ENCODE measurements at regions not wholly inside any gene's neighbourhood (a gene's known extent, or its start where the extent isn't known, plus 50 kb on each side); places are given as distances from the start of the nearest gene placed in this dataset.

GRCh38 chr3:170785454-170785853 lies 84.5 kb downstream of the RPL22L1 start:
- TF ChIP-seq, protein P1, sequence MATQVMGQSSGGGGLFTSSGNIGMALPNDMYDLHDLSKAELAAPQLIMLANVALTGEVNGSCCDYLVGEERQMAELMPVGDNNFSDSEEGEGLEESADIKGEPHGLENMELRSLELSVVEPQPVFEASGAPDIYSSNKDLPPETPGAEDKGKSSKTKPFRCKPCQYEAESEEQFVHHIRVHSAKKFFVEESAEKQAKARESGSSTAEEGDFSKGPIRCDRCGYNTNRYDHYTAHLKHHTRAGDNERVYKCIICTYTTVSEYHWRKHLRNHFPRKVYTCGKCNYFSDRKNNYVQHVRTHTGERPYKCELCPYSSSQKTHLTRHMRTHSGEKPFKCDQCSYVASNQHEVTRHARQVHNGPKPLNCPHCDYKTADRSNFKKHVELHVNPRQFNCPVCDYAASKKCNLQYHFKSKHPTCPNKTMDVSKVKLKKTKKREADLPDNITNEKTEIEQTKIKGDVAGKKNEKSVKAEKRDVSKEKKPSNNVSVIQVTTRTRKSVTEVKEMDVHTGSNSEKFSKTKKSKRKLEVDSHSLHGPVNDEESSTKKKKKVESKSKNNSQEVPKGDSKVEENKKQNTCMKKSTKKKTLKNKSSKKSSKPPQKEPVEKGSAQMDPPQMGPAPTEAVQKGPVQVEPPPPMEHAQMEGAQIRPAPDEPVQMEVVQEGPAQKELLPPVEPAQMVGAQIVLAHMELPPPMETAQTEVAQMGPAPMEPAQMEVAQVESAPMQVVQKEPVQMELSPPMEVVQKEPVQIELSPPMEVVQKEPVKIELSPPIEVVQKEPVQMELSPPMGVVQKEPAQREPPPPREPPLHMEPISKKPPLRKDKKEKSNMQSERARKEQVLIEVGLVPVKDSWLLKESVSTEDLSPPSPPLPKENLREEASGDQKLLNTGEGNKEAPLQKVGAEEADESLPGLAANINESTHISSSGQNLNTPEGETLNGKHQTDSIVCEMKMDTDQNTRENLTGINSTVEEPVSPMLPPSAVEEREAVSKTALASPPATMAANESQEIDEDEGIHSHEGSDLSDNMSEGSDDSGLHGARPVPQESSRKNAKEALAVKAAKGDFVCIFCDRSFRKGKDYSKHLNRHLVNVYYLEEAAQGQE (IDR thresholded peaks at IDR 0.05; ENCODE audit: insufficient read depth in 1 of 2, low read depth in 2 of 2, low read length in 2 of 2) = no peak
- no peak for TF ChIP-seq POLR2AphosphoS5 (IDR thresholded peaks at IDR 0.05; ENCODE audit: low read depth, low read length)
- no peak for TF ChIP-seq SIN3A (IDR thresholded peaks at IDR 0.05; ENCODE audit: borderline replicate concordance, insufficient read depth, low read length)
- no peak for TF ChIP-seq FOXP2 (optimal IDR thresholded peaks at IDR 0.05; ENCODE audit: borderline replicate concordance, extremely low read depth, extremely low read length, insufficient read depth)
- no peak for TF ChIP-seq TAF1 (IDR thresholded peaks at IDR 0.05; ENCODE audit: borderline replicate concordance, insufficient read depth, low read length)

GRCh38 chr3:170784406-170784805 lies 85.6 kb downstream of the RPL22L1 start:
- TF ChIP-seq FOXP2 (optimal IDR thresholded peaks at IDR 0.05; ENCODE audit: borderline replicate concordance, extremely low read depth, extremely low read length, insufficient read depth) (no peak), SIN3A (IDR thresholded peaks at IDR 0.05; ENCODE audit: borderline replicate concordance, insufficient read depth, low read length) (no peak), POLR2AphosphoS5 (IDR thresholded peaks at IDR 0.05; ENCODE audit: low read depth, low read length) (no peak), TAF1 (IDR thresholded peaks at IDR 0.05; ENCODE audit: borderline replicate concordance, insufficient read depth, low read length) (no peak)
- TF ChIP-seq, protein P1 (IDR thresholded peaks at IDR 0.05; ENCODE audit: insufficient read depth in 1 of 2, low read depth in 2 of 2, low read length in 2 of 2) = no peak

DNA sequence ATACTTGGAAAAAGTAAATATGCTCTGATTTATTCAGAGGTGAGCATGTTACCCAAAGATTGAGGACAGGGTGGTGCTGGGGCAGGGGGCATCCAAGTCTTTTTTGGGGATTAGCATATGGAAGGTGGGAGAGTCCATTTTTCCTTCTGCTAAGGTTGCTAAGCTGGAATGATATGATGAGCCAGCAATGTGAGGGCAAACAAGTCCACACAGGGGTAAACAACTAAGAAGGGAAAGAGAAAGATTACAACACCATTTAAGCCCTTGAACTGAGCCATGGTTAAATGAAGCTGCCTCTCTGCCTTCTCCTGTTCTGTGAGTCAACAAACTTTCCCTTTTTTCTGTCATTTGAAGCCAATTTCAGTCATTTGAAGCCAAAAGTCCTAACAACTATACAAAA lies 89.0 kb downstream of the RPL22L1 start:
- TF ChIP-seq, protein P1 (IDR thresholded peaks at IDR 0.05; ENCODE audit: insufficient read depth in 1 of 2, low read depth in 2 of 2, low read length in 2 of 2) = no peak
- TF ChIP-seq FOXP2 (optimal IDR thresholded peaks at IDR 0.05; ENCODE audit: borderline replicate concordance, extremely low read depth, extremely low read length, insufficient read depth) (no peak), SIN3A (IDR thresholded peaks at IDR 0.05; ENCODE audit: borderline replicate concordance, insufficient read depth, low read length) (no peak), POLR2AphosphoS5 (IDR thresholded peaks at IDR 0.05; ENCODE audit: low read depth, low read length) (no peak)

DNA sequence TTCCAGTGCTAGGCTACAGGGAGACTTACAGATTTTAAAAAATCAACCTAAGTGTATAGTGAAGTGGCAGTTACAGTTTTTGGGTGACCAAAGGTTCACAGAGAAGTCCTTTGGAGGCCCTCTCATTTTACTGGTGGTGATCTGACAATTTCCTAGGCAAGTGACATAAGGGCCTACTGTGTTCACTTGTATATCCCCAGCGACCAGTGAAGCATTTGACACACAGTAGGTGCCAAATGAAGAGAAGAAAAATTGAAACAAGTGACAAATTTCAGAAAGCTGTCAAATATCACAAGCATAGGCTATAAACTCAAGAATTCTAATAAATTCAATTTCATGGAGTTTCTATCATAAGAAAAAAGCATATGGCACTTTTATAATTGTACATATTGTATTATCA lies 89.5 kb downstream of the RPL22L1 start:
- TF ChIP-seq FOXP2 (optimal IDR thresholded peaks at IDR 0.05; ENCODE audit: borderline replicate concordance, extremely low read depth, extremely low read length, insufficient read depth) (no peak), POLR2AphosphoS5 (IDR thresholded peaks at IDR 0.05; ENCODE audit: low read depth, low read length) (no peak), TAF1 (IDR thresholded peaks at IDR 0.05; ENCODE audit: borderline replicate concordance, insufficient read depth, low read length) (no peak), SIN3A (IDR thresholded peaks at IDR 0.05; ENCODE audit: borderline replicate concordance, insufficient read depth, low read length) (no peak)
- TF ChIP-seq, protein P1 (IDR thresholded peaks at IDR 0.05; ENCODE audit: insufficient read depth in 1 of 2, low read depth in 2 of 2, low read length in 2 of 2) = no peak

All from PFSK-1 (cell line).